H1 (cell line): ENCODE measurements at regions not wholly inside any gene's neighbourhood (a gene's known extent, or its start where the extent isn't known, plus 50 kb on each side); places are given as distances from the start of the nearest gene placed in this dataset.

Source experiments
- CTCF ChIA-PET: fragments of 300-600 bp; sonication (Branson Sonifier 250); formaldehyde crosslinking; loops from one replicate; lab custom pipeline; 2021; ENCODE audit not compliant: partially characterized antibody; lab: Charles Lee
- POLR2A ChIA-PET: fragments of 300-600 bp; sonication (Branson Sonifier 250); formaldehyde crosslinking; loops from one replicate; lab custom pipeline; 2021; ENCODE audit warnings: inconsistent platforms; ENCODE audit not compliant: partially characterized antibody; lab: Charles Lee
- DNase-seq, 2 experiments: peaks; one replicate each; pipeline versions ENCODE4 v3.0.0 to v3.0.0-alpha.2; 2010 to 2022; ENCODE audit warnings: low spot score in 2 of 2, low read depth in 1 of 2, mixed read lengths in 1 of 2
- FAIRE-seq: peaks from 2 replicates; lab custom pipeline; 2011; peaks lifted over from hg19 to GRCh38; lab: Jason Lieb, UNC
- H2AFZ ChIP-seq: 2 replicates; pipeline ENCODE4 v1.8.1; 2012; ENCODE audit warnings: low read length, inconsistent platforms
- H2AK5ac ChIP-seq: 2 replicates; pipeline ENCODE4 v1.6.1; 2013; ENCODE audit warnings: low read depth, low read length
- H2BK120ac ChIP-seq: replicated peaks from 2 replicates; pipeline ENCODE3; 2013; ENCODE audit warnings: low read depth, low read length, inconsistent platforms
- H2BK12ac ChIP-seq: 2 replicates; pipeline ENCODE4 v1.6.1; 2013; ENCODE audit warnings: low read depth, low read length
- H2BK15ac ChIP-seq: 2 replicates; pipeline ENCODE4 v1.6.1; 2013; ENCODE audit warnings: low read length
- H2BK20ac ChIP-seq: 2 replicates; pipeline ENCODE4 v1.6.1; 2013; ENCODE audit warnings: low read length
- H2BK5ac ChIP-seq: 2 replicates; pipeline ENCODE4 v1.6.1; 2013; ENCODE audit warnings: low read depth, low read length
- H3K14ac ChIP-seq: 2 replicates; pipeline ENCODE4 v1.6.1; 2013; ENCODE audit warnings: inconsistent platforms; ENCODE audit not compliant: insufficient read length
- H3K18ac ChIP-seq: 2 replicates; pipeline ENCODE4 v1.6.1; 2013; ENCODE audit warnings: low read length; ENCODE audit errors: extremely low read depth
- H3K23ac ChIP-seq: 2 replicates; pipeline ENCODE4 v1.6.1; 2013; ENCODE audit warnings: inconsistent platforms; ENCODE audit not compliant: insufficient read length
- H3K23me2 ChIP-seq: 2 replicates; pipeline ENCODE4 v1.6.1; 2013; ENCODE audit warnings: low read depth, low read length
- H3K27ac ChIP-seq: 2 replicates; pipeline ENCODE4 v1.6.1; 2011; ENCODE audit warnings: low read depth, low read length, inconsistent platforms
- H3K27me3 ChIP-seq, 4 experiments: replicated peaks in 1 of 4; 1 replicate in 1 of 4; 2 replicates in 3 of 4; pipeline versions ENCODE4 v1.6.1 to v1.8.1; 2011 to 2013; ENCODE audit warnings: low read length in 3 of 4, mild to moderate bottlenecking in 3 of 4, inconsistent platforms in 2 of 4, mixed read lengths in 2 of 4, moderate library complexity in 1 of 4; ENCODE audit not compliant: control insufficient read depth in 3 of 4, insufficient read depth in 3 of 4; ENCODE audit errors: extremely low read depth in 1 of 4
- H3K36me3 ChIP-seq, 4 experiments: 2 replicates each; pipeline versions ENCODE4 v1.6.1 to v1.8.1; 2011 to 2013; ENCODE audit warnings: mild to moderate bottlenecking in 4 of 4, low read length in 3 of 4, moderate library complexity in 2 of 4, control low read depth in 1 of 4, inconsistent platforms in 1 of 4; ENCODE audit not compliant: insufficient read depth in 4 of 4, control insufficient read depth in 2 of 4
- H3K4ac ChIP-seq: replicated peaks from 2 replicates; pipeline ENCODE3; 2013; ENCODE audit warnings: low read length, low read depth, mixed read lengths, inconsistent platforms; ENCODE audit not compliant: insufficient read length
- H3K4me1 ChIP-seq, 4 experiments: replicated peaks in 1 of 4; 1 replicate in 1 of 4; 2 replicates in 3 of 4; pipeline versions ENCODE4 v1.6.1 to v1.8.1; 2011 to 2013; ENCODE audit warnings: low read length in 3 of 4, inconsistent platforms in 2 of 4, mixed read lengths in 1 of 4; ENCODE audit not compliant: insufficient read depth in 4 of 4, control insufficient read depth in 3 of 4
- H3K4me2 ChIP-seq, 2 experiments: 2 replicates each; pipeline versions ENCODE4 v1.6.1 to v1.8.1; 2011 to 2013; ENCODE audit warnings: low read depth in 2 of 2, low read length in 2 of 2, control low read depth in 1 of 2, inconsistent platforms in 1 of 2, mild to moderate bottlenecking in 1 of 2; ENCODE audit not compliant: insufficient read depth in 1 of 2
- H3K4me3 ChIP-seq, 4 experiments: fragments of 200-600, 300-600 bp in 1 of 4; sonication (generic), shearing (Covaris generic), sonication (Bioruptor Twin) in 1 of 4; 2 replicates each; pipeline versions ENCODE4 v1.5.1 to v1.8.1; 2011 to 2016; ENCODE audit warnings: low read length in 4 of 4, low read depth in 3 of 4, control low read depth in 2 of 4, inconsistent platforms in 2 of 4, mild to moderate bottlenecking in 2 of 4, mixed read lengths in 1 of 4, moderate library complexity in 1 of 4; ENCODE audit not compliant: insufficient read depth in 2 of 4; ENCODE audit errors: extremely low read depth in 1 of 4
- H3K56ac ChIP-seq: replicated peaks from 2 replicates; pipeline ENCODE3; 2013; ENCODE audit warnings: low read depth, mild to moderate bottlenecking, mixed read lengths, low read length, inconsistent platforms; ENCODE audit not compliant: insufficient read length
- H3K79me1 ChIP-seq: 2 replicates; pipeline ENCODE4 v1.6.1; 2013; ENCODE audit warnings: low read depth, low read length, control low read depth
- H3K79me2 ChIP-seq, 2 experiments: 2 replicates each; pipeline versions ENCODE4 v1.6.1 to v1.8.1; 2012 to 2013; ENCODE audit warnings: low read length in 2 of 2, mild to moderate bottlenecking in 2 of 2, inconsistent platforms in 1 of 2; ENCODE audit not compliant: insufficient read depth in 2 of 2, control insufficient read depth in 1 of 2
- H3K9ac ChIP-seq, 4 experiments: replicated peaks in 1 of 4; 1 replicate in 1 of 4; 2 replicates in 3 of 4; pipeline versions ENCODE4 v1.6.1 to v1.8.1; 2011 to 2013; ENCODE audit warnings: low read depth in 3 of 4, low read length in 3 of 4, control low read depth in 2 of 4, mild to moderate bottlenecking in 2 of 4, moderate library complexity in 2 of 4, inconsistent platforms in 1 of 4; ENCODE audit errors: extremely low read depth in 1 of 4
- H3K9me3 ChIP-seq, 2 experiments: 2 replicates each; pipeline versions ENCODE4 v1.6.1 to v1.8.1; 2012 to 2013; ENCODE audit warnings: mild to moderate bottlenecking in 2 of 2, moderate library complexity in 2 of 2, control low read depth in 1 of 2, inconsistent platforms in 1 of 2, low read depth in 1 of 2, low read length in 1 of 2, mixed read lengths in 1 of 2; ENCODE audit not compliant: insufficient read depth in 2 of 2
- H4K20me1 ChIP-seq, 2 experiments: replicated peaks in 1 of 2; 2 replicates each; pipeline versions ENCODE3 to v1.8.1; 2011 to 2013; ENCODE audit warnings: inconsistent platforms in 2 of 2, low read length in 2 of 2, mild to moderate bottlenecking in 1 of 2; ENCODE audit not compliant: insufficient read depth in 2 of 2, control insufficient read depth in 1 of 2
- H4K5ac ChIP-seq: 2 replicates; pipeline ENCODE4 v1.6.1; 2013; ENCODE audit warnings: low read length, low read depth, mixed read lengths, inconsistent platforms; ENCODE audit not compliant: insufficient read length
- H4K8ac ChIP-seq: 2 replicates; pipeline ENCODE4 v1.8.0; 2013; ENCODE audit warnings: mild to moderate bottlenecking, moderate library complexity, low read length, inconsistent platforms; ENCODE audit not compliant: insufficient read depth; ENCODE audit errors: extremely low read depth
- H4K91ac ChIP-seq: replicated peaks from 2 replicates; pipeline ENCODE3; 2013; ENCODE audit warnings: low read length, mixed read lengths, inconsistent platforms; ENCODE audit not compliant: insufficient read length
- ATF2 ChIP-seq: IDR thresholded peaks from 2 replicates; pipeline ENCODE4 v1.6.1; 2012; ENCODE audit warnings: low read length, inconsistent platforms
- ATF3 ChIP-seq: IDR thresholded peaks from 2 replicates; pipeline ENCODE4 v1.6.1; 2011; ENCODE audit warnings: low read depth, mild to moderate bottlenecking, low read length; ENCODE audit not compliant: insufficient read depth
- CBX5 ChIP-seq: fragments of 300-800, 300-1000 bp; sonication (generic); IDR thresholded peaks from 2 replicates; pipeline ENCODE4 v1.7.1; 2016; ENCODE audit warnings: antibody characterized with exemption, low read length, low read depth
- CEBPB ChIP-seq: IDR thresholded peaks from 2 replicates; pipeline ENCODE4 v1.6.1; 2012; ENCODE audit warnings: low read depth, low read length
- GABPA ChIP-seq: IDR thresholded peaks from 2 replicates; pipeline ENCODE4 v1.6.1; 2011; ENCODE audit warnings: mild to moderate bottlenecking, low read length, moderate library complexity, borderline replicate concordance; ENCODE audit not compliant: insufficient read depth
- HDAC2 ChIP-seq, 2 experiments: fragments of 300-600 bp in 1 of 2; sonication (generic) in 1 of 2; IDR thresholded peaks; 2 replicates each; pipeline ENCODE4 v1.6.1; 2011 to 2012; ENCODE audit warnings: low read depth in 2 of 2, low read length in 2 of 2, mild to moderate bottlenecking in 2 of 2, moderate library complexity in 2 of 2, borderline replicate concordance in 1 of 2, inconsistent platforms in 1 of 2
- NRF1 ChIP-seq: IDR thresholded peaks from 2 replicates; pipeline ENCODE4 v1.6.1; 2011; ENCODE audit warnings: mild to moderate bottlenecking, low read depth, low read length, improper control_type of control experiment
- POLR2AphosphoS5 ChIP-seq: IDR thresholded peaks from 2 replicates; pipeline ENCODE4 v1.6.1; 2011; ENCODE audit warnings: low read depth, low read length
- RFX5 ChIP-seq: IDR thresholded peaks from 2 replicates; pipeline ENCODE4 v1.6.1; 2011; ENCODE audit warnings: low read depth, low read length, improper control_type of control experiment, borderline replicate concordance
- WGBS, 2 experiments: shearing (Covaris generic) in 1 of 2; methylation state at CpG; one replicate each; pipeline versions ENCODE4 v1.1.6 to v1.1.7; 2013 to 2015; ENCODE audit warnings: low lambda C conversion rate in 2 of 2, mixed read lengths in 2 of 2, inconsistent platforms in 1 of 2, low coverage in 1 of 2, missing lambda C conversion rate in 1 of 2; ENCODE audit not compliant: insufficient replicate concordance in 2 of 2, insufficient coverage in 1 of 2, insufficient read length in 1 of 2; ENCODE audit errors: extremely low coverage in 1 of 2, missing lambda C conversion rate in 1 of 2; 5-methylcytosine and 5-hydroxymethylcytosine counted together
- TF ChIP-seq, protein P1 (sequence below), 3 experiments: IDR thresholded peaks; 1 replicate in 2 of 3; 2 replicates in 1 of 3; pipeline versions ENCODE4 v1.5.1 to v1.6.1; 2011; ENCODE audit warnings: low read length in 3 of 3, mild to moderate bottlenecking in 3 of 3, inconsistent platforms in 2 of 3, low read depth in 1 of 3, moderate library complexity in 1 of 3; ENCODE audit not compliant: insufficient read depth in 1 of 3; ENCODE audit errors: control extremely low read depth in 1 of 3

GRCh38 chr15:72902919-72903260, 119.3 kb upstream of the ADPGK start:
- no peak overlapping the region for H3K9ac ChIP-seq
- WGBS, 2 experiments = 84% methylated on average over 5 of the region's 5 CpGs; no CpG with 5 or more reads in 1 of the 2 experiments
- FAIRE-seq = no peak
- TF ChIP-seq ATF3 (no peak), CEBPB (no peak), NRF1 (no peak), RFX5 (no peak), GABPA (no peak), POLR2AphosphoS5 (no peak), HDAC2 (IDR thresholded peaks at IDR 0.05; ENCODE audit: borderline replicate concordance in 1 of 2, low read depth in 2 of 2, low read length in 2 of 2) (no peak), CBX5 (no peak), ATF2 (no peak)
- TF ChIP-seq, protein P1, sequence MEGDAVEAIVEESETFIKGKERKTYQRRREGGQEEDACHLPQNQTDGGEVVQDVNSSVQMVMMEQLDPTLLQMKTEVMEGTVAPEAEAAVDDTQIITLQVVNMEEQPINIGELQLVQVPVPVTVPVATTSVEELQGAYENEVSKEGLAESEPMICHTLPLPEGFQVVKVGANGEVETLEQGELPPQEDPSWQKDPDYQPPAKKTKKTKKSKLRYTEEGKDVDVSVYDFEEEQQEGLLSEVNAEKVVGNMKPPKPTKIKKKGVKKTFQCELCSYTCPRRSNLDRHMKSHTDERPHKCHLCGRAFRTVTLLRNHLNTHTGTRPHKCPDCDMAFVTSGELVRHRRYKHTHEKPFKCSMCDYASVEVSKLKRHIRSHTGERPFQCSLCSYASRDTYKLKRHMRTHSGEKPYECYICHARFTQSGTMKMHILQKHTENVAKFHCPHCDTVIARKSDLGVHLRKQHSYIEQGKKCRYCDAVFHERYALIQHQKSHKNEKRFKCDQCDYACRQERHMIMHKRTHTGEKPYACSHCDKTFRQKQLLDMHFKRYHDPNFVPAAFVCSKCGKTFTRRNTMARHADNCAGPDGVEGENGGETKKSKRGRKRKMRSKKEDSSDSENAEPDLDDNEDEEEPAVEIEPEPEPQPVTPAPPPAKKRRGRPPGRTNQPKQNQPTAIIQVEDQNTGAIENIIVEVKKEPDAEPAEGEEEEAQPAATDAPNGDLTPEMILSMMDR (IDR thresholded peaks at IDR 0.05; ENCODE audit: control extremely low read depth in 1 of 3, insufficient read depth in 1 of 3, low read depth in 1 of 3, low read length in 3 of 3) = no peak

More at GRCh38 chr15:72902919-72903260, 119.3 kb upstream of the ADPGK start:
- no peaks in the 10 kb centered on the region for H3K36me3 ChIP-seq
- no peaks in the 10 kb centered on the region for H3K79me2 ChIP-seq
- no peak overlapping the region for H2BK120ac ChIP-seq
- no peak overlapping the region for H2AK5ac ChIP-seq
- H3K18ac ChIP-seq = no peak overlapping the region
- H2BK12ac ChIP-seq = no peak overlapping the region
- no peaks in the 10 kb centered on the region for H4K20me1 ChIP-seq
- H3K4ac ChIP-seq = no peak overlapping the region
- H2AFZ ChIP-seq = no peak overlapping the region
- no peaks in the 10 kb centered on the region for H3K79me1 ChIP-seq
- no peaks in the 10 kb centered on the region for H3K27me3 ChIP-seq
- H4K5ac ChIP-seq = no peak overlapping the region
- H3K14ac ChIP-seq = no peak overlapping the region
- no peak overlapping the region for H3K56ac ChIP-seq
- H3K4me1 ChIP-seq = no peaks in the 10 kb centered on the region; a peak in 1 of 7 replicates
- H3K27ac ChIP-seq = no peak overlapping the region
- no peak overlapping the region for H3K4me2 ChIP-seq
- no peak overlapping the region for H2BK15ac ChIP-seq
- ChIA-PET POLR2A (no interaction called here), CTCF (no interaction called here)
- H4K91ac ChIP-seq = no peak overlapping the region
- no peak overlapping the region for H2BK20ac ChIP-seq
- no peaks in the 10 kb centered on the region for H3K23me2 ChIP-seq
- no peak overlapping the region; the same call in 1 of the 2 replicates for H4K8ac ChIP-seq
- no peak for DNase-seq
- no peak overlapping the region for H3K23ac ChIP-seq
- H3K4me3 ChIP-seq = no peak overlapping the region
- no peak overlapping the region for H2BK5ac ChIP-seq
- no peaks in the 10 kb centered on the region for H3K9me3 ChIP-seq
